GM20000 (cell line): ENCODE measurements at regions not wholly inside any gene's neighbourhood (a gene's known extent, or its start where the extent isn't known, plus 50 kb on each side); places are given as distances from the start of the nearest gene placed in this dataset.

Experiments used
- DNase-seq: peaks from one replicate; pipeline ENCODE4 v3.0.0; 2012; ENCODE audit warnings: low spot score
- CTCF ChIP-seq: IDR thresholded peaks from 2 replicates; pipeline ENCODE4 v1.5.1; 2012; ENCODE audit warnings: mild to moderate bottlenecking, control low read depth; ENCODE audit errors: extremely low read depth, missing control alignments

DNA sequence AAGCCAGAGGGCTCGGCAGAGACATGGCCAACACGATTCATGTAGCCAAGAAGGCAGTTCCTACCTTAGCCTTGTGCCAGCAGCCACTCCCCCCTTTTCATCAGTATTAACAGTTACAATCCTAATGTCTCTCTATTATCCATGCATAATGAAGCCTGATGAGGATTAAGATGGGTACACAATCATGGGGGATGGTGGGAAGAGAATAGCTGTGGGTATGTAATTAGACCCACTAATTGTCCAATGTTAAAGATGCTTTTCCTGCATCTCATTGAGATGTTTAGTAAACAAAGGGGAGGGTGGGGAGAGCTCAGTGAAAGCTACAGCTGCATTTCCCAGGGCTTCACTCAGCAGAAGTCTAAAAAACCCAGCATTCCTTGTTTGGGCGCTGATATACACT lies 70.4 kb upstream of the CMKLR1 start:
- DNase-seq, result no peak
- TF ChIP-seq CTCF, result no peak

GRCh38 chr12:108403952-108404351 lies 64.8 kb upstream of the CMKLR1 start:
- DNase-seq, result no peak
- no peak for TF ChIP-seq CTCF

DNA sequence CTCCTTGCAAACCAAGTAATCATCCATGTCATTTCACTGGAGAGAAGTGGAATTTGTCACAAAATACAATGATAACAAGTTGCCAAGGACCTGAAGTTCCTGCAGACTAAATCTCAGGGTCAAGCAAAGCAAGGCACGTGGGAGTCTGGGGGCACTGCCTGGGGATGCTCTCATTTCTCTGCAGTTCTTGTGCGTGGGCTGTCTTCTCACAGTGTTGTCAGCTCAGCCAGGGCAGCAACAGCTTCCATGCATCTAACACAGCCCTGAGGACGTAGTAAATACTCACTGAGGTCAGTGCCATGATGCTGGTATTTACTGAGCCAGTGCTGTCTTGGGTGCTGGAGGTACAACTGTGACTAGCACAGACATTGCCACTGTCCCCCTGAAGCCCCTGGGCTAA lies 62.9 kb upstream of the CMKLR1 start:
- DNase-seq, result no peak
- no peak for TF ChIP-seq CTCF

GRCh38 chr12:108400900-108401480 lies 61.9 kb upstream of the CMKLR1 start:
- no peak for TF ChIP-seq CTCF
- no peak for DNase-seq

GRCh38 chr12:108400481-108400880 lies 61.4 kb upstream of the CMKLR1 start:
- TF ChIP-seq CTCF, result no peak
- no peak for DNase-seq

DNA sequence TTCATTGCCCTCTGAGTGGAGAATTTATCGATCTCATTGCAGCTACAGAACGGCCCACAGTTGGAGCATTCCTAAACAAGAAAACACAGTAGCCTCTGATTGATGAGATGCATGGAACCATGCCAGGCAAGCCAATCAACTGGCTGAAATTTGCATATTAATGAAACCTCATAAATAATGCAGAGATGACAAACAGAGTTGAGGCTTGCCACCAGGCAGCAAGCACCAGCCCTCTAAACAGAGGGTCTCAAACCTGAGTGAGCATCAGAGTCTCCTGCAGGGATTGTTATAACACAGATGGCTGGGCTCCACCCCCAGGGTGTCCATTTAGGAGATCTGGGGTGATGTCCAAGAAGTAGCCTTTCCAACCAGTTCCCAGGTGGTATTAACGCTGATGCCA lies 60.9 kb upstream of the CMKLR1 start:
- TF ChIP-seq CTCF, result no peak
- DNase-seq, result no peak

DNA sequence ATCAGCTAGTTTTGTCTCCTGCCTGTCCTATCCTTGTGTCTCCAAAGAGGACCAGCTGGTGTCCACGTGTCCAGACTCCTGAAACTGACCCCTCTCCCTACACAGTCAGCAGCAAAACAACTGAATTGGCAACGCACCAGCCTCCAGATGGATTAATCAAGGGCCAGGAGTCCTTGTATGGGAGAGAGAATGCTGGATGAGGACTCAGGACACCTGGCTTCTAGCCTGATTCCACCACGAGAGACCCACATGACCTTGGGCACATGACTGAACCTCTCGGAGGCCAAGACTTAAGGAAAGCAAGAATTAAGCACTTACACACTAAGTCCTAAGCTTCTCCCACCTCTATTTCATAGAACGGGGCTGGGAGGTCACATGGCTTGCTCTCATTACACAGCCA lies 60.4 kb upstream of the CMKLR1 start:
- no peak for TF ChIP-seq CTCF
- no peak for DNase-seq
